HG03097 (cell line): ENCODE measurements at regions not wholly inside any gene's neighbourhood (a gene's known extent, or its start where the extent isn't known, plus 50 kb on each side); places are given as distances from the start of the nearest gene placed in this dataset.

Experiments
- ATAC-seq: cut with Tn5 transposase; IDR thresholded peaks from one replicate; pipeline ENCODE4 v1.9.1; 2021; ENCODE audit not compliant: unreplicated experiment, low FRiP score

GRCh38 chr21:15355066-15355465 lies 290.3 kb upstream of the NRIP1 start:
- no peak for ATAC-seq

- no peak for ATAC-seq
Observed at GRCh38 chr21:15359251-15359650, 294.5 kb upstream of the NRIP1 start.

DNA sequence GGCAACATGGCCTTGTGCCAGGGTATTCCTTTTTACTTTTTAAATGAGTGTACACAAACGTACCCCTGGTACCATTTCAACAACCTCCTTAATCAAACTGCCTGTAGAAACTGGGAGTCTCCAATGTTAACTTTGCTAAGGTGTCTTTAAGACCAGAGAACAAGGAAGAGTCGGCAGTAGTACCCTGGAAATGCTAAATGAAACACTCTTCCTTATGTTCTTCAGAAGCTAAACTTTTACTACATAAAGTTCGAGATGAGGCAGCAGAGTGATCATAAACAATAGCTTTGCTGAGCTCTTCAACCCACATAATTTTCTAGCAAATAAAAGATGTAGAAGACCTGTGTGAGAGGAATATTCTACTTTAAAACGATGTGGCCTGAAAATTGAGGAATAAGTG lies 297.7 kb upstream of the NRIP1 start:
- ATAC-seq = no peak

- no peak for ATAC-seq
Observed at GRCh38 chr21:15363921-15364320, 299.1 kb upstream of the NRIP1 start.

GRCh38 chr21:15365751-15366392 lies 301.1 kb upstream of the NRIP1 start:
- ATAC-seq = no peak

DNA sequence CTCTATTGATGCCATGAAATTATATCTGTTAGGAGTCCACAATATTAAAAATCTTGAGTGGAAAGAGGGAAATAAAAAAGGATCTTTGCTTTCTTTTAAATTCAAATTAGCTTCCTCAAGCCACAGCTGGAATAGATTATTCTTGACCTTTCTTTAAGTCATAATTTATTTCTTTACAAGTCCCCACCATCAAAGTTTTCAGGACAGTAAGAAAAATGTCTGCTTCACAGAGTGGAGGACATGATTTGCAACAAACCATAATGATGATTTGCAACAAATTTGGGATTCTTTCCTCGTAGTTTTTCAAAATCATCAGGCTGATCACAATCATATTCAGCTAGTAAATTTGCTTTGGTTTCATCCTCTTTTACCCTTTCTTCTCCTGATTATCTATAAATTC lies 301.8 kb upstream of the NRIP1 start:
- no peak for ATAC-seq

DNA sequence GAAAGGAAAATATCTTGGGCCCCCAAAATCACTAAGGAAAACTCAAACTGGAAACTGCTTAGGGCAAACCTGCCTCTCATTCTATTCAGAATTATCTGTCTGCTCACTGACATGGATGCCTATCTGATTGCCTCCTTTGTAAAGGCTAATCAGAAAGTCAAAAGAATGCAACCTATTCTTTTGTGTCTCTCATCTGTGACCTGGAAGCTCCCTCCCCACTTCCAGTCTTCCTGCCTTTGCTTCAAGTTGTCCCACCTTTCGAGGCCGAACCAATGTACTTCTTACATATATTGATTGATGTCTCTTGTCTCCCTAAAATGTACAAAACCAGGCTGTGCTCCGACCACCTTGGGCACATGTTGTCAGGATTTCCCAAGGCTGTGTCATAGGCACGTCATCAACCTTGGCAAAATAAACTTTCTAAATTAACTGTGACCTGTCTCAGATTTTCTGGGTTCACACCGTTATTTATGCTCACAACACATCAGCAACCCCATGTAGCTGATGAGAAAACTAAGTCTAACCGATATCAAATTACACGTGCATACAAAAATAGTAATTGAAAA lies 302.3 kb upstream of the NRIP1 start:
- ATAC-seq = no peak

- ATAC-seq = no peak
Observed at GRCh38 chr21:15370462-15370975, 305.7 kb upstream of the NRIP1 start.

GRCh38 chr21:15373941-15374340 lies 309.1 kb upstream of the NRIP1 start:
- no peak for ATAC-seq

DNA sequence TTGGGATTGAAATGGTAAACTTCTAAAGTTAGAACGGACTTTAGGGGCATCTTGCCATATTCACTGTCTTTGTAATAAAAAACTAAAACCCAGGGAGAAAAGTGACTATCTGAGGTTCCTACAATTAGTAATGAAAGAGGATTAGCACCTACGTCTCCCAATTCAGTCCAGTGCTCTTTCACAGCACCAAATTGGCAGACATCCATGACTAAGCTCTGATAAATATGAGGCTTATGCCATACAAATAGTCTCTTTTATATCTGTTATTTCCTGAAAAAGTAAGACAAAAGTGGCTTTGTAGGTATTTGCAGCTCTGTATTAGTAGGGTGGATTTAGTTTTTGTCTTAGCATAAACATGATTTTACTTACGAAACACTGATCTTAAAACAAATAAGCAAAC lies 315.0 kb upstream of the NRIP1 start:
- ATAC-seq = no peak

DNA sequence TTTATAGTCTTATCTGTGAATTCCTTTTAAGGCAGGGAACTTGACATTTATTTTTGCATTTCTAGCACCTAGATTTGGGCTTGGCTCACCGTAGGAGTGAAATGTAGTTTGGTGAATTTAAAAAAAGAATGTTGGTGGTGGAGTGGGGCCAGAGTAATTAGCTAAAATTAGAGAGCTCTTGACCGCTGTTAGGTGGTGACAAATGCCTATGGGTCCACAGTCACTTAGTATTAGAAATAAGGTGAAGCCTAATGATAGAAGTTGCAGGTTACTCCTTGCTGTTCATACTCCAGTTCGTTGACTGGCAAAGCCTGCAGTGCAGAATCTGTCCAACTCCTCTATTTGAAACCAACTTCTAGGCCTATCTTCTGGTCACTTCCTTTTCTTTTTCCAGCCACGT lies 318.8 kb upstream of the NRIP1 start:
- ATAC-seq = no peak

DNA sequence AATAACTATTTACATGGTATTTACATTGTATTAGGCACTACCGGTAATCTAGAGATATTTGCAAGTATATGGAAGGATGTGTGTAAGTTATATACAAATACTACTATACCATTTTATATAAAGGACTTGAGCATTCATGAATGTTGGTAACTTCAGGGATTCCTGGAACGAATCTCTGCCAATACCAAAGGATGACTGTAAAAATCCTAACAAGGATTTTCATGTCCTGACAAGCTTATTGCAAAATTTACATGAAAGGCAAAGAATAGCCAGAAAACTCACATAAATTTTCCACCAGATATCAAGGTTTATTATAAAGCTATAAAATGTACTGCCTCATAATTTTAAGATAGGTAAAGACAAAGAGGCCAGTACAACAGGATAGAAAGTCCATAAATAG lies 325.2 kb upstream of the NRIP1 start:
- ATAC-seq = no peak

GRCh38 chr21:15397258-15397657 lies 332.5 kb upstream of the NRIP1 start:
- ATAC-seq = no peak

DNA sequence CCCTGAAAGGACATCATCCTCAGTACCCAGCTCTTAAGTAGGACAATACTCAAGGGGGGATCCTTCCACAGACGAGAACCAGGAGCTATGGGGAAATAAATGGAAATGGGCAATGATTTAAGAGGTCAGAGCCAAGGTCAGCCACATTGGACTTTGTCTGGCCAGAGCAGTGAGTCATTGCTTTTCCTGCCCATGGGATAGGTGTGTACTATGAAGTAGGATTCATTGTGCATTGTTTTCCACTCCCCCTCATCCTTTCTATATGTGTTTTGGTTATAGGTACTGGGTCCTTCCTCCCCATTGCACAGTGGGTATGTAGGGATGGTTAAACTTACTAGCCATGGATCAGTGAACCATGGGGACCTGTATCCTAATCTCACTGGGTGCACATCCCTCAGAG lies 328.9 kb upstream of the USP25 start:
- no peak for ATAC-seq

- no peak for ATAC-seq
Observed at GRCh38 chr21:15401331-15401730, 328.5 kb upstream of the USP25 start.

- no peak for ATAC-seq
Observed at GRCh38 chr21:15405214-15405613, 324.6 kb upstream of the USP25 start.

GRCh38 chr21:15406791-15407190 lies 323.0 kb upstream of the USP25 start:
- ATAC-seq = no peak

DNA sequence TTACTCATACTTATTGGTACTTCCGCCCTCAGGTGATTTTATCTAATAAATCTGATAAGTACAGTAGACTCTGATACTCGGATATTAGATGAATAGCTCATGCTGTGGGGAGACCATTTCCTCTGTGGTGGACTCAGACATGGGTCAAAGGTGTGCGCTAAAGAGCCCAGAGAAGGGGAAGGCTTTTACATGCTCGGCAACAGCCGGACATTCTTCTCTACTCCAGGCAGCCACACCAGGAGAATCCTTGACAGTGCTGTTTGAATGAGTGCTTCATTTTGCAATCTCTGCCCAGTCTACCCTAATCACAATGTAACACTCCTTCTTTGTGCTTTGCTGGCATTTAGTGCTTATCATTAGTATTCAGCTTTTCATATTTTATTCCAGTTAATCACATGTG lies 322.2 kb upstream of the USP25 start:
- no peak for ATAC-seq

GRCh38 chr21:15408089-15408488 lies 321.7 kb upstream of the USP25 start:
- ATAC-seq = peak; percentile 68

DNA sequence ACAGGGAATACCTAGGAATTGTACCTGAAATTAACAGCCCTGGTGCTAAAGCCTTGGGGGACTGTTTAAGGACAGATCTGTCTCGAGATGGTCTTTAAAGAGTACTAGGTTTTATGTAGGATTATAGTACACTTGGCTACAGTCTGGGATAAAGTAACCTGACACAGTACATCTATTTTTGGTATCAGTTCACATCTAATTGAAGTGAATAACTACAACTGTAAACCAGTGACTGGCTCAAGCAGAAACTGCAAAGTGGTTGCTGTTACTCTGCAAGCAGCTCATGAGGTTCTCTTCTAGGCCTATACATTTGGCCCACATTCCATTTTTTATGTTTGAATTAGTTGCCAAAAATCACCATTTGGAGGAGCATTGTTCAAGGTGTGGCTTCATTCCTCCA lies 320.8 kb upstream of the USP25 start:
- ATAC-seq = no peak

- ATAC-seq = no peak
Observed at GRCh38 chr21:15410853-15411252, 318.9 kb upstream of the USP25 start.

DNA sequence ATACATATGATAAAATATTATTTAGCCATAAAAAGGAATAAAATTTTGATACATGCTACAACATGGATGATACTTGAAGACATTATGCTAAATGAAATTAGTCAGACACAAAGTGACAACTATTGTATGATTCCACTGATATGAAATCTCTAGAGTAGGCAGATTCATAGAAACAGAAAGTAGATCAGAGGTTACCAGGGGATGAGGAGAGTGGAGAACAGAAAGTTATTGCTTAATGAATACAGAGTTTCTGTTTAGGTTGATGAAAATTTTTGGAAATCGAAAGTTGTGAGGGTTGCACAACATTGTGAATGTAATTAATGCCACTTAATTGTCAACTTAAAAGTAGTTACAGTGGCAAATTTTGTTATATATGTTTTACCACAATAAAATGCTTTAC lies 315.7 kb upstream of the USP25 start:
- no peak for ATAC-seq
